Activated CD8-positive, alpha-beta T cell treated with anti-CD3 and anti-CD28 coated beads, Interleukin-2, amount 10 ng/mL, durations not matched to agents 7 days and 5 days (primary cell): ENCODE measurements at regions not wholly inside any gene's neighbourhood (a gene's known extent, or its start where the extent isn't known, plus 50 kb on each side); places are given as distances from the start of the nearest gene placed in this dataset.
A peak's percentile ranks its signal among the peaks of the same experiment; 100 is the strongest.

ENCODE experiments used
- ATAC-seq: fragments of 150-1000 bp; cut with Tn5 transposase; one replicate; pipeline ENCODE4 v1.10.0; 2021; ENCODE audit warnings: moderate library complexity
- CTCF ChIA-PET: fragments of 350-600 bp; sonication (Branson Sonifier 250); formaldehyde crosslinking; loops from one replicate; lab custom pipeline; 2021; ENCODE audit warnings: antibody characterized with exemption; lab: Charles Lee
- POLR2A ChIA-PET: fragments of 350-600 bp; sonication (Branson Sonifier 250); formaldehyde crosslinking; loops from one replicate; lab custom pipeline; 2021; ENCODE audit warnings: antibody characterized with exemption; lab: Charles Lee
- DNase-seq: peaks from one replicate; pipeline ENCODE4 v3.0.0-alpha.2; 2020
- H3K27ac Mint-ChIP-seq: one replicate; pipeline ENCODE4 v1.8.0; 2021; ENCODE audit warnings: mild to moderate bottlenecking, mixed read lengths
- H3K27me3 Mint-ChIP-seq: one replicate; pipeline ENCODE4 v1.8.0; 2021; ENCODE audit warnings: low read depth, mixed read lengths
- H3K36me3 Mint-ChIP-seq: one replicate; pipeline ENCODE4 v1.8.0; 2021; ENCODE audit warnings: low read depth, mixed read lengths
- H3K4me1 Mint-ChIP-seq: one replicate; pipeline ENCODE4 v1.8.0; 2021; ENCODE audit warnings: low read depth, mixed read lengths
- H3K4me3 Mint-ChIP-seq: one replicate; pipeline ENCODE4 v1.8.0; 2021; ENCODE audit warnings: mild to moderate bottlenecking, mixed read lengths
- H3K9me3 Mint-ChIP-seq: one replicate; pipeline ENCODE4 v1.8.0; 2022; ENCODE audit warnings: mixed read lengths; ENCODE audit not compliant: insufficient read depth

DNA sequence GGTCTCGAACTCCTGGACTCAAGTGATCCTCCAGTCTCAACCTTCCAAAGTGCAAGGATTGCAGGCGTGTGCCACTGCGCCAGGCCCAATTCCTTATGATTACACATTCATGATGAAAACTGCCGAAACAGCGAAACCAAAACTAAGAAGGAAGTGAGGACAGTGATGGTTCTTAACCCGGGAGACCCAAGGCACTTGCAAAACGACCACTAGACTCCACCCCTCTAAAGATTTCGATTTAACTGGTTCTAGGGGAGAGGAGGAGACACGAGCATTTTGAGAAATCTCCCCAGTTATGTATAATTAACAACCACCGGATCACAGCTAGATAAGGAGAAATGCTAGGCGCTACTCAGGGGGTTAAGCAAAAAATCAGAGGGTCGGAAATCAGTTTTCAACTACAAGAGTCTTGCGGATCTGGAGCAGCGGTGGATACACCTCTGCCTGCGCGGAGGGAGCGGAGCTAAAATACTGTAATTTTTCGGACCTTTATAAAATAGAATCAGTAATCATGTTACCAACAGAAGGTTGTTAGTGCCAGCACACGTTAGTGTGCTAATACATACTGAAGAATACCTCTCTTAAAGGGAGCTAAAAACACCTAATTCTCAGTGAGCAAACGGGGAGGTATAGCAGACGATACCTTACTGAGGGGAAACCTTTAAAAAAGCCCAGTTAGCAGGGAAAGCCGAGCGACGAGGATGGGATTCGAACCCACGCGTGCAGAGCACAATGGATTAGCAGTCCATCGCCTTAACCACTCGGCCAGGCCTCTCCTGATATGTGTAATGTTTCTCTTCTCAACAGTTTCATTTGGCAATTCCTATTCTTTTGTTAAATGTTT, 60.0 kb upstream of the BTN3A2 start:
- Mint-ChIP-seq H3K36me3 (no peaks in the 10 kb centered on the region), H3K4me1 (peaks cover 57% of the 10 kb centered on the region), H3K27ac (peak overlapping the region; percentile 92), H3K9me3 (no peaks in the 10 kb centered on the region), H3K4me3 (peak overlapping the region; percentile 83), H3K27me3 (no peaks in the 10 kb centered on the region)
- ATAC-seq (peak; percentile 81), DNase-seq (peak; percentile 73)
- POLR2A ChIA-PET, result interaction anchor here (0.9 to 3.8 kb wide), 8 partner anchors 14 to 71 kb away, joined by 3 to 26 read pairs (median 5); a partner anchor contains a TSS
- CTCF ChIA-PET, result no interaction called here

GRCh38 chr6:26305641-26305969, 59.4 kb upstream of the BTN3A2 start:
- no peaks in the 10 kb centered on the region for H3K9me3 Mint-ChIP-seq
- H3K36me3 Mint-ChIP-seq, result no peaks in the 10 kb centered on the region
- DNase-seq (no peak), ATAC-seq (no peak)
- peak overlapping the region; percentile 92 for H3K27ac Mint-ChIP-seq
- peaks cover 60% of the 10 kb centered on the region for H3K4me1 Mint-ChIP-seq
- CTCF ChIA-PET, result no interaction called here
- peak overlapping the region; percentile 83 for H3K4me3 Mint-ChIP-seq
- H3K27me3 Mint-ChIP-seq, result no peaks in the 10 kb centered on the region
- POLR2A ChIA-PET, result interaction anchor here (0.9 to 3.8 kb wide), 6 partner anchors 17 to 72 kb away, joined by 3 to 26 read pairs (median 6); a partner anchor contains a TSS

- no peak for DNase-seq
- Mint-ChIP-seq H3K27ac (no peak overlapping the region), H3K36me3 (no peaks in the 10 kb centered on the region), H3K27me3 (no peaks in the 10 kb centered on the region), H3K4me3 (no peak overlapping the region), H3K9me3 (no peaks in the 10 kb centered on the region), H3K4me1 (peaks cover 58% of the 10 kb centered on the region)
- POLR2A ChIA-PET, result interaction anchor here (4.5 kb wide), 1 partner anchor 21 kb away, joined by 32 read pairs; a partner anchor contains a TSS
- no peak for ATAC-seq
- CTCF ChIA-PET, result no interaction called here
Measured at GRCh38 chr6:26306232-26306631, 58.8 kb upstream of the BTN3A2 start.

DNA sequence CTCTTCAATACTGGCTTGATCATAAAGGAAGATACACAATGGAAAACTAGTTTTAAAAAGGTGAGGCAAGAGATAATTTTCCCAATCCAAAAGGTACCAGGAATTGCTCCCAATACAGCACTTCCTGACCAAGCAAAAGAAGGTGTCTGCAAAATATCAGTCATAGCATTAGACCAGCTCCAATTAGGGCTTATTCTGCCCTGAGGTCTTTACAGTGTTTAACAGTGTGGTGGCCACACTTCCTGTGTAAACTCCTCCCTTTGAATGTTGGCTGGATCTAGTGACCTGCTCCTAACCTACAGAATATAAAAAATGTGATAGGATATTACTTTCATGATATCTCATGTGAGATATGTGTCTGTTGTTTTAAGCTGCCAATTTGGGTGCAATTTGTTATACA, 57.1 kb upstream of the BTN3A2 start:
- ATAC-seq, result no peak
- no peaks in the 10 kb centered on the region for H3K9me3 Mint-ChIP-seq
- POLR2A ChIA-PET, result interaction anchor here (0.6 to 4.5 kb wide), 11 partner anchors 12 to 837 kb away, joined by 3 to 32 read pairs (median 3); a partner anchor contains a TSS
- no peaks in the 10 kb centered on the region for H3K27me3 Mint-ChIP-seq
- no peak overlapping the region for H3K4me3 Mint-ChIP-seq
- H3K36me3 Mint-ChIP-seq, result no peaks in the 10 kb centered on the region
- CTCF ChIA-PET, result interaction anchor here (0.6 to 3.2 kb wide), 5 partner anchors 14 to 288 kb away, joined by 3 to 21 read pairs (median 3); no protein-coding TSS in a partner anchor
- H3K4me1 Mint-ChIP-seq, result peaks cover 66% of the 10 kb centered on the region
- H3K27ac Mint-ChIP-seq, result no peak overlapping the region
- DNase-seq, result no peak

DNA sequence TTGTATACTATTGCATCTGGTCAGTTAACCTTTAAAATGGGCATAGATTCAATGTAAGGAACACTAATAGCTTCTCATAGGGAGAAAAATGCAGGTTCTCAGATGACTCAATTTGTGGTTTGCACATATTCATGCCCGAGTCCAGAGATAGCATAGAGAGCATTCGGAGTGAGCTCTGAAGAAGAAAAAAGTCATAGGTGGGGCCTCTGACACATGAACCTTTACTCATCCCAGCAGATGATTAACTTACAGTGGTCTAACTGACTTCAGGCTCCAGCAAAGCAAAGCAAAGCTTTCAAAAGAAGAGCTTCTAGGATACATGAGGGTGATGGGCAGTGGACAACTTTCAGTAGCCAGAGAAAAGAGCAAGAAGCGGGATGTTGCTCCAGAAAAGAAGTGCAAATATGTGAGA, 55.3 kb upstream of the BTN3A2 start:
- ChIA-PET POLR2A (interaction anchor here (0.7 to 4.5 kb wide), 12 partner anchors 12 to 1498 kb away, joined by 3 to 32 read pairs (median 6); partner anchors contain the start of gene HMGN4), CTCF (interaction anchor here (0.7 to 3.2 kb wide), 9 partner anchors 12 to 264 kb away, joined by 3 to 21 read pairs (median 4); no protein-coding TSS in a partner anchor)
- DNase-seq (no peak), ATAC-seq (no peak)
- peaks cover 66% of the 10 kb centered on the region for H3K4me1 Mint-ChIP-seq
- no peaks in the 10 kb centered on the region for H3K27me3 Mint-ChIP-seq
- no peaks in the 10 kb centered on the region for H3K9me3 Mint-ChIP-seq
- H3K4me3 Mint-ChIP-seq, result no peak overlapping the region
- peaks cover 4% of the 10 kb centered on the region for H3K36me3 Mint-ChIP-seq
- no peak overlapping the region for H3K27ac Mint-ChIP-seq

DNA sequence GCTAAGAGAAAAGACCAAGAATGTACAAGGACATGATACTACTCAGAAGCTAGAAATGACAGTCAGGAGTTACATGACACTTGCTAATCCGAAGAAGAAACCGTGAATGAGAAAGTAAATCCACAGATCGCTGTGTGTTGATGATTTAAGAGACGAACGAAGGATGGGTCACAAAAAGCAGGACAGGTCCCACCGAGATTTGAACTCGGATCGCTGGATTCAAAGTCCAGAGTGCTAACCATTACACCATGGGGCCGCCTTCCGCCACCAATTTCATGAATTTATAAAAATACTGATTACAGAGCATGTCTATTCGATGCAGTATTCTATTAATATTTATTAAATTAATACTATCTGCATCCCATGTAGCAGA, 54.0 kb upstream of the BTN3A2 start:
- no peak overlapping the region for H3K27ac Mint-ChIP-seq
- DNase-seq (peak; percentile 55), ATAC-seq (no peak)
- no peaks in the 10 kb centered on the region for H3K9me3 Mint-ChIP-seq
- peaks cover 56% of the 10 kb centered on the region for H3K4me1 Mint-ChIP-seq
- H3K4me3 Mint-ChIP-seq, result peak overlapping the region; percentile 2
- CTCF ChIA-PET, result interaction anchor here (2.6 kb wide), 1 partner anchor 18 kb away, joined by 11 read pairs; no protein-coding TSS in a partner anchor
- POLR2A ChIA-PET, result interaction anchor here (0.9 to 1.3 kb wide), 2 partner anchors 26 to 27 kb away, joined by 3 read pairs; a partner anchor contains a TSS
- H3K36me3 Mint-ChIP-seq, result peaks cover 4% of the 10 kb centered on the region
- H3K27me3 Mint-ChIP-seq, result no peaks in the 10 kb centered on the region

- peaks cover 56% of the 10 kb centered on the region for H3K4me1 Mint-ChIP-seq
- POLR2A ChIA-PET, result interaction anchor here (0.9 to 1.3 kb wide), 2 partner anchors 26 to 27 kb away, joined by 3 read pairs; a partner anchor contains a TSS
- CTCF ChIA-PET, result interaction anchor here (2.6 kb wide), 1 partner anchor 17 kb away, joined by 11 read pairs; no protein-coding TSS in a partner anchor
Measured at GRCh38 chr6:26311385-26312095, 53.5 kb upstream of the BTN3A2 start.

DNA sequence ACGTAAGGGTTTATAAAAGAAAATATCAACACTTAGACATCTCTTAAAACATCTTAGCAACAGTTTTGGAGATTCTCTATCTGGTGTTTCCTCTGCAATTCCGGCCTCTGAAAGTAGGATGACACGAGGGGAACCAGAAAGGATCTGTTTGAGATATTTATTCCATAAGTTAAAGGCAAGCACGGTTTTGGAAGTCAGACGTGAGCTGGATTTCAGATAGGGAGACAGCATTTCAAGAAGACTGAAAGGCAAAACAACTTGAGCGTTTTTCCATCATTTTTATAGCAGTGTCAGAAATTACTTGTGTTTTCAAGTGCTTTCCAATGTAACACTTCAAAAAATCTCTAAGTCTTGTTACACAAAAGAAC, 52.9 kb upstream of the BTN3A2 start:
- Mint-ChIP-seq H3K27me3 (no peaks in the 10 kb centered on the region), H3K9me3 (no peaks in the 10 kb centered on the region), H3K4me3 (peak overlapping the region; percentile 84), H3K4me1 (peaks cover 54% of the 10 kb centered on the region), H3K36me3 (peaks cover 4% of the 10 kb centered on the region), H3K27ac (peak overlapping the region; percentile 89)
- POLR2A ChIA-PET, result interaction anchor here (1.3 to 2.8 kb wide), 2 partner anchors 28 to 40 kb away, joined by 3 to 21 read pairs; a partner anchor contains a TSS
- ATAC-seq (no peak), DNase-seq (no peak)
- CTCF ChIA-PET, result no interaction called here

More at GRCh38 chr6:26311385-26312095, 53.5 kb upstream of the BTN3A2 start:
- Mint-ChIP-seq H3K27me3 (no peaks in the 10 kb centered on the region), H3K4me3 (peak overlapping the region; percentile 84), H3K9me3 (no peaks in the 10 kb centered on the region), H3K36me3 (peaks cover 4% of the 10 kb centered on the region), H3K27ac (peak overlapping the region; percentile 89)
- ATAC-seq, result peak; percentile 27
- DNase-seq, result peak; percentile 71

DNA sequence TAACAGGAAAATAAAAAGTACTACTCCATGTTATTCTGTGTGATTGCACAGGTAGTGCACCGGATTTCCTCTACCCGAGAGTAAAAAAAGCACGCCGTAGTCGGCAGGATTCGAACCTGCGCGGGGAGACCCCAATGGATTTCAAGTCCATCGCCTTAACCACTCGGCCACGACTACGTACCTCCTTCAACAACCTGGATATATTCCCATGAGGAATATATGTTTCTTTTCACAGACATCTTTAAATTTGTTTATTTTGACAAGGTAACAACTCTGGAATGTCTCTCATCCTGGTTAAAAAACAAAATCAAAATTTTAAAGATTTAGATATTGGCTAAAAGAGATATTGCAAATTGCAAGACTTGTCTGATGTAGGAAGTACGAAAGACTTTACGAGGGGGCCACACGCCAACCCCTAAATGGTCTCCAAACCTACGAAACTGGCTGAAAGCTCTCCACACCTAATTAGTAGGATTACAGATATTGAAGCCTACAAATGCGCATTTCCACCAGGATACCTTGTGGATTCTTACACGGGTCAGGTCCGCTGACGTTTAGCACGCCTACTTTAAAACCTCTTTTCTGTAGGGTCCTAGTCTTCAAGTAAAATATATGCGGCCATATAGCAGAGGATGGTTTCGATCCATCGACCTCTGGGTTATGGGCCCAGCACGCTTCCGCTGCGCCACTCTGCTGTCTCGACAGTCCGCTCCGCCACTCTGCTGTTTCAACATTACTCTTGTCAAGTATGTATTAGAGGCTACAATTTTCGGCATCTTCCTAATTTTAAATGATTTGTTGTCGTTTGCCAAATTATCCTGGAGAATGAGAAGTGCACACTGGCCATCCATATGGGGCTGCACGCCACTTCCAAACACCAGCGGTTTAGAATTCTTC, 52.2 kb upstream of the BTN3A2 start:
- H3K27ac Mint-ChIP-seq, result peak overlapping the region; percentile 89
- no peaks in the 10 kb centered on the region for H3K27me3 Mint-ChIP-seq
- no peaks in the 10 kb centered on the region for H3K9me3 Mint-ChIP-seq
- ChIA-PET CTCF (interaction anchor here (2.3 kb wide), 1 partner anchor 10 kb away, joined by 15 read pairs; no protein-coding TSS in a partner anchor), POLR2A (interaction anchor here (0.5 to 2.8 kb wide), 3 partner anchors 24 to 41 kb away, joined by 3 to 21 read pairs (median 3); a partner anchor contains a TSS)
- peak overlapping the region; percentile 84 for H3K4me3 Mint-ChIP-seq
- ATAC-seq (peak; percentile 87), DNase-seq (peak; percentile 89)
- H3K4me1 Mint-ChIP-seq, result peaks cover 49% of the 10 kb centered on the region
- H3K36me3 Mint-ChIP-seq, result peaks cover 4% of the 10 kb centered on the region
